ENCODE measurements at regions not wholly inside any gene's neighbourhood (a gene's known extent, or its start where the extent isn't known, plus 50 kb on each side); places are given as distances from the start of the nearest gene placed in this dataset.

DNA sequence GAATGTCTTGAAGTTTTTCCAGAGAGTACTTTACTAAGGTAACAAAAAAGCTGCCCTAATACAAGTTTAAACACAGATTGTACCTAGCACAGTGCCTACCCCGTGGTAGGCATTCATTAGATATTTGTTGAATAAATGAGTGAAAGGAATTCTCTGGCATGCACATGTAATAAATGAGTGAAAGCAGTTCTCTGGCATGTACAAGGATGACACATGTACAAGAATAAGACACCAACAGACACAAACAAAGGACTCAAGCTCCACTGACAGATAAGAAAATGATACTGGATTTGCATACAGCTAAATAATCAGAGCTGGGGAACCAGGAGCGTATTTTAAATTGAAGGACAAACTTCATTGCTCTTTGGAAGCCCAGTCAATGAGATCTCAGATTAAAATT is 535.8 kb downstream of the EFNA5 start:
- no peak for DNase-seq

DNA sequence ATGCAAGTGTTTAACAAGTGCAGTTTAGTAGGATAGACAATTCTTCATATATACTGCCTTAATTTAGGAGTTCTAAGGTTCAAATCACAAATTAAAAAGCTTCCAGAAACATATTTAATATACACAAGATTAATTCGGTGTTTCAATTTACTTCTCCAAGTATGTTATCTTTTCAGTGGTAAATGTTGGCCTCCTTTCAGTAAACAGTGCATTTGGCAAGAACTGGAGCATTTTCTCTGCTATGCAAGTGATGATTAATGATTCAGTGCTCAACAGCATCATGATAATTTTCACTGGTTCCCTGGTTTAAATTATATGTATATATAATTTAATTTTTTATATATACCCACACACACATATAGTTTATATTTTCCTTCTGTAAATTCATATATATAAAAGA is 541.7 kb downstream of the EFNA5 start:
- DNase-seq = no peak

DNA sequence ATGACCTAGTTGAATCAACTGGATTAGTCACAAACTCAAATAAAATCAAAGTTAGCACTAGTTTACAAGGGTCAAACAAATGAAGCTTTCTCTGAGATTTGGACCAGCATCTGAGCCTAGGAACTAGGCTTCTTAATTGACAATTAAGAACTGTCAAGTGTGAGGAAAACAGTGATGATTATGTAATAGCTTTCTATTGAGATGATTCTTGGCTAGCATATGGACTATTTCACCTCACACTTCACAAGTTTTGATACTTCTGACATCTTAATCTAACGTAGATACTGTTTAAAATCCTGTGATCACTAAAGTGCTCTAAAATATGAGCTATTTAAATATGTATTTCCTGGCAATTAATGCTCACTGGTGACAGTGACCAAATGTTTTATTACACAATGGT is 542.9 kb downstream of the EFNA5 start:
- DNase-seq = no peak

DNA sequence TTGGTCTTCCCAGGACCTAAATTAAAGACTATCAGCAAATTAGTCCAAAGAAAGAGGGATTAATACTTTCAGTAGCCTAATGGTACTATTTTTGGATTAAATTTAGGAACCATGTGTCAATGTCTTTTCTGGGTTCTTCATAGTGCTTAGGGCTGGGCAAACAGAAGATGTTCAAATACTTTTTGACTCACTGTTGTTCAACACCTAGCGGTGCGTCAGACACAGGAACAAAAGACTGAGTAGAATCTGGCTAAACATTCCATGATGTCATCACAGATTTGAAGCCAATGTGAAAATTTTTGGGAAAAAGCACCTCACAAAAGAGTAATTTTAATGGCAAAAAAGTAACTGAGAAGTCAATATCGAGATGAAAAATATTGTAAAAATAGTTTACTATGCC is 544.4 kb downstream of the EFNA5 start:
- DNase-seq = no peak

DNA sequence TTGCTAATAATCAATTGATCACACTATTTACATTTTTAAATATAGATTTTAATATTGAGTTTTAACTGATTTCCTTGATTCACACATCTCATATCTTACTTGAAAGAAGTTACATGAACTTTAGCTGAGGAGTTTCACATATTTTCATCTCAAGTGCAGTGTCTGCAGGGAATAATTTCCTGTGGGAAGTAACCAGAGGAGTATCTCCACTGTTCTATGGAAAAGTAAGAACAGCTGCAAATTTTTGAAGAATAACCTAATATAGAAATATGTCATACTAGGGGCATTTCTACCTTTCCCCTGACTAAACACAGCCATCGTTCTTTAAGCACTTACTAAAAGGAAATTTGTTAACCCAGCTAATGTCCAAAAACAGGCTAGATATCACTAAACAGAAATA is 546.4 kb downstream of the EFNA5 start:
- no peak for DNase-seq

DNA sequence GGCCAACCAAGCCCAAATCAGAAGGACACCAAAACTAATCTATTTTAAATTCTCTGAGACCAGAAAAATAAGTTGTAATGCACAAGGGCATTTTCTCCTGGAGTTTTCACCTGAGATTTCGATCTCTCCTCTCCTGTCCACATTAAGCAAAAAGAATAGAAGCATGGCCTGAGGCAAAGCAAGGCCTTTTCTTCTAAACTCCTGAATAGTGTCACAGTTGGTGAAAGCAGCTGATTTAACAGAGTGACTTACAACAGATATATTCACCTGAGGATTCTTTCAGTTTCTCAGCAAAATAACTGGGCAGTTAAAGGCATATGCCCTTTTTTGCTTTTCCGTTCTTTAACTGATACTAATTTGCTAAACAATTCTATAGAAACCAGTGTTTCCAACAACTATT is 547.7 kb downstream of the EFNA5 start:
- no peak for DNase-seq

DNA sequence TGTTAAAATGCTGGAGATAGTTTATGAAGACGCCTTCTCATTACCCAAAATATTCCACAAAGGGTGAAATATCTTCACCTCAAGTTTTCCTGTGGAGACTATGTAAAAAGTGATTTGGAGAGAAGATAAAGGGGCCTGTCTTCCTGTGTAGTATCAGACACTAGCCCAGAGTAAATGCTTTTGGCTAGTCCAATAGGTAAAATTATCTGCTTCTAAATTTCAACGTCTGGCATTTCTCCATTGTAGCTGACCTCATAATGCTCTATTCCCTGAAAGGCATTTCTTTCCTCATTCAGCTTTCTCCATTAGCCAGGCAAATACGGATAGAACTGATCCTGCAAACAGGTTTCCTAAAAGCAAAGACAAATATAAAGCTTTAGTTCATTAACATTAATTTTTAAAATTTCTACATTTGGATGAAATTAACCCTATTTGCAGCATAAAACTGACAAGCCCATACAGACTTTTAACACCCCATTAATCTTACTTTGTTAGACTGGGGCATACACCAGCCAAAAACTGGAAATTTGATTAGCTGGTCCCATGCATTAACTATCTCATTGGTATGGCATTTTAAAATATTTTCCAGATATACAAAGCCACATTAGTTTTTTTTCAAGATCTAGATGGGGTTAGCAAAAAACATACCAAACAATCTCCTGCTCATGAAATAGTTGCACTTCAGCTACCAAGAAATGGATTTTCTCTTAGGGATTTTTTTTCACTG is 548.8 kb downstream of the EFNA5 start:
- no peak for DNase-seq

DNA sequence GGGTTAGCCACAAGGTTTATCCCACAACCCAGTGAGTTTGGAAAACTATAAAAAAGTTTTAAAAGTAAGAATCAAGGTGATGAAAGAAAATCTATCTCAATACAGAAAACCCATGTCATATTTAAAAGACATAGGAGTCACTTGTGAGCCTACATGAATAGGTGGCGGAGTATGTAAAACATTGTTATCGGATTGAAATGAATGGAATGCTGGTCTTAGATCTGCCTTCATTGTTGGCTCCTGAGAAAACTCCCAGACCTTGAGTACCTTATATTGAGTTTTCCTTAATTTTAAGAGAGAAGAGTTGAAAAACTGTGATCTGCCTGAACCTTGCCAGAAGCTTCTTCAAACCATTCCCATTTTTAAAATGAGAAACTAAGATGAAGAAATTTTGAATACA is 551.1 kb downstream of the EFNA5 start:
- DNase-seq = no peak

DNA sequence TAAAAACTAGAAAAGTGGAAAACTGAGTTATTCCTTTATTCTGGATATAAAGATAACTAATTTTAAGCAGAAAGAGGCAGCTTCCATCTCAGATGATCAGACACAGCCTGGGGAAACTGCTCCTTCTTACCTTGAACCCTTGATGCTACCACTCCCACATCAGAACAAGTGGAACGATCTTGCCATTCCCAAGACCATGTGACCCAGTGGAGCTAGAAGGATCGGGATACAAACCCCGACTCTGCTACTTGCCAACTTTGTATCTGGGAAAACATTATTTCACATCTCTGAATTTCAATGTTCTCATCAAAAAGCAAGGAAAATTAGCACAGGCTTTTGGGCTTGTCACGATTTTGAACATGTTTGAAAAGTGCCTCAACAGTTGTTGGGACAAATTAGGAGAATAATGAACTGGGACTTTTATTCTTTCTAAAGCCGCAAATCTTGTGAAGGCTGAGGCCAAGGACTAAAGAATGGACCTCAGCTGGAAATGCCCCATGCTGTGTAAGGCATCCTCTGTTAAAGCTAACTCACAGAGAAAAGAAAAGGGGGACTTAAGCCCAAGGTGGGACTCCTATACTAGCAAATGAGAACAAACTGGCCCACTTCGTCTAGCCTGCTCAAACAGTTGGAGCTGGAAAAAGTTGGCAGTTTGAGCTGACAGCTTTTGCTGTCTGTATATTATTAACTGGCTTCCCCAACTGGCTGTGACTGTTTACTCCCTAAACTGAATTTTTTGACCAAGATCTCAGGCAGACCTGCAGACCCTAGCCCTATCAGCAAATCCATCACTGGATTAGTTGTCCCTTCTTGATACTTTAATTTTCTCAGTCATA is 552.3 kb downstream of the EFNA5 start:
- no peak for DNase-seq

DNA sequence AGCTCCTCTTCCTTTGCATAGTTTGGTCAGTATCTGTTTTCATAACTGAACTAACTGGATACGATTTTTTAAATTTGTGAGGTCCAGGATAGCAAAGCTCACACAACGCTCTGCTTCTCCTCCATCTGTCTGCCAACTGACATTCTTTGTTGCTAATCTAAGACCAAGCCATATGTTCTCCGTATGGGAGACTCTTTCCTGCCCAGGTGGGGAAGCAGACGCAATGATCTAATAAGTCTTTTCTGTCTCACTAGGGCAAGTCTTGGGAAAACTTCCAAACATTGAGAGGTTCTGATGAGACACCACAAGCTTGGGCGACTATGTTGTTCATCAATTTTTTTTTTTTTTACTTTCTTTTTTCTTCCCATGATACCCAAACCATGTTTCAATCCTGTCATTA is 558.5 kb downstream of the EFNA5 start:
- no peak for DNase-seq

DNA sequence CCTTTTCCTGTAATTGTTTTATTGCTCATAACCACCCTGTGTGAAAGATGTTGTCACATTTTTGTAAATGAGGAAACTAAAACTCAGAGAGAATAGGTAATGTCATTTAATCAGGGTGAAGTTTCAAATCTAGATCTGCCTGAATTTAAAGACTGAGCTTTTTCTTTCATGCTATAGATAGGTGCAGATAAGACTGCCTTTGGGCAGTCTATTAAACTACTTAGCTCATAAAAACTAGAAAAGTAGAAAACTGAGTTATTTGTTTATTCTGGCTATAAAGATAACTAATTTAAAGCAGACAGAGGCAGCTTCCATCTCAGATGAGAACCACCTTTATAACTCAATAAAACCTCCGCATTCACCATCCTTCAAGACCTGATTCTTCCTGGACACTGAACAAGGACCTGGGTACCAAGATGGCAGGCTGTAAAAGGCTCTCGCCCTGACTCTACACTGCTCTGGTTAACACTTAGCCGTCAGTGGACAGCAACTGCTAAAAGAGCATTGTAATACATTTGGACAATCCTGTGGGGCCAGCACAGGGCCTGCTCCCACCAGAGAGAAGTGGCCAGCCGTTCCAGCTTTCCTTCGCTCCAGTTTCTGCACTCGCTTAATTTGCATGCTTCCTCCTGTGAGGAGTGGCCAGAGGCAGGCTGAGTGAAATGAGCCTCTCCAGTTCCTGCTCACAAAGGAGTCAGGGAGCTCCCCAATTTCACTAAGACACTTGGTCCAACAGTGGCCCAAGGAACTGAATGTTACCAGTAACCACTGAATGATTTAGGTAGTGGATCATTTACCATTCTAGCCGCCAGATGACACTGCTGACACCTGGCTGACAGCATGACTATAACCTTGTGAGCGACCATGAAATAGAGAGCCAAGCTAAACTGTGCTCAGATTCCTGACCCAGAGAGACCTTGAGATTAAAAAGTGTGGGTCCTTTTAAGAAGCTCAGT is 566.4 kb downstream of the EFNA5 start:
- DNase-seq = no peak

DNA sequence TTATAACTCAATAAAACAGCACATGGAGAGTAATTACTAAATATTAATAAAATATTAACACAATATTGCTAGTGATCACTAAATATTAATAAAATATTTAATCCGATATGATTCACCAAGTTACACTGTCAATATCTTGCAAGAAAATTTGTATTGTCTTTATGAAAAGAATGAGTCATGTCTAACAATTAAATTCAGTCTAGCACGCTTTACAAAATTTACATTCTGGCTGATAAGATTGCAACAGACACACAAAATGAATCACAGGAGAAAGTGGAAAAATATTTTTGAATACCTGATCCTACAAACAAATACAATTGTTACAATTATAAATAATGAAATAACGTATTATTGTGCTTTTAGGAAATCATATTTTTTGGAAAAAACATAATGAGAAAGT is 567.2 kb downstream of the EFNA5 start:
- DNase-seq = no peak

DNA sequence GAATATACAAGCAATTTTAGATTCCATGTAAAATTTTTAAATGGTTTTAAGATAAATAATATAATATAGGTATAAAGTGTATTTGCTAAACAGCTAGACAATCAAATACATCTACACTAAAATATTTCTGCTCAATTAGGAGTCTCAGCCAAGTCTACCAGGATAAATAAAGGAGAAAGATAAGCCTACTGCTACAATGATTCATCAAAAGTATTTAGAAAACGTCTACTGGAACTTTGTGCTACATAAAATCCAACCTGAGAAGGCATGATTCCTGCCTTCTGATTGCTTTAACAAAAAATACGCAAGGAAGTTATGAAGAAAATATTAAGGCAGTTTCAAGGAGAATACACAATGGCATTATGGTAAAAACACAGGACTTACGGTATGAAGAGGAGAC is 570.6 kb downstream of the EFNA5 start:
- no peak for DNase-seq

DNA sequence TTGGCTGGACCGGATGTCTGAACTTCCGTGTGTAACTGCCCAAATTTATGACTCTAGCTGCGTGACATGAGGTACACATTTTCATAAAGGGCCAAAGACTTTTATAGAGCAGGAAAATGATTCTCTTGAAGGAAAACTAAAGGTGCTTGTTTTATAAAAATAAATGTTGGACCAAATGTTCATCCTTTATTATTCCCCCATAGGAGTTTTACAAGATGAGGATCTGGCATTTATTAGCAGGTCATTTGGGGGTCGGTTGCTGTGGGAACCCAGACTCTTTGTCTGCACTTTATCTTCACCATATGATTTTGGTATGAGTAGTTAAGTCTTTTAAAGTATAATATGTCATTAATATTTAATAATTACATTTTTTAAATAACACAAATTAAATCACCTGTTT is 571.2 kb downstream of the EFNA5 start:
- DNase-seq = no peak

DNA sequence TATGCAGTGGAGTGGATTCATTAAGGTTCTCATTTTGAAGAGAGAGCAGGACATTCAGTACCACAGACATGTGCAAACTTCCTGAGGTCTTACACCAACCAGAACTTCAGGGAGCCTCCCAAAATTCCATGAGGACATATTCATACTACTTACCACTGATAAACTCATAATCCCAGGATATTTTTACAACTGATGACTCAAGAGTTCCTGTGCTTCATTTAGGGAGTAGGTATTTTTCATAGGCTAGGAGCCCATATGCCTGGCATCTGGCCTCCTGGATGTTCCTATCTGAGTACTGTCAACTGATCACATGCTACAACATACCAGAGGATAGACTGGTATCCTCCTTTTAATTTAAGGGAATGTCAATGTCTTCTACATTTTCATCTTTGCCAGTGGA is 578.0 kb downstream of the EFNA5 start:
- DNase-seq = no peak

DNA sequence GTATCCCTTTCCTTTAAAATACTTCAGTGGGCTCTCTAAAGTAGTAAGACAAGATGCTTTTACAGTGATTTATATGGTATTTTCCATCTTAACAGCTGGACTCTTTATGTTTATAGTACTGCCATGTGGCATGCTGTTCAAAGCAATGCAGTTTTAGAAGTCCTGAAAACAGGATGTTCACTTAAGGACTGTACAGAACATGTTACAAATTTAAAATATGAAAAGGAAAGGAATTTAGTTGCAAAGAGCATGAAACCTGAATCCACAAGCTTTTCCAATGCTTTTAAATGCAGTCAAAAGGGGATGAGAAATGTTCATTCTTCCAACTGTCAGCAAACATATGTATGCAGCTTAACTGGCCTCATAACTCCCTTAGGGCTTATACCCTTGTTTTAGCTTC is 580.2 kb downstream of the EFNA5 start:
- no peak for DNase-seq

DNA sequence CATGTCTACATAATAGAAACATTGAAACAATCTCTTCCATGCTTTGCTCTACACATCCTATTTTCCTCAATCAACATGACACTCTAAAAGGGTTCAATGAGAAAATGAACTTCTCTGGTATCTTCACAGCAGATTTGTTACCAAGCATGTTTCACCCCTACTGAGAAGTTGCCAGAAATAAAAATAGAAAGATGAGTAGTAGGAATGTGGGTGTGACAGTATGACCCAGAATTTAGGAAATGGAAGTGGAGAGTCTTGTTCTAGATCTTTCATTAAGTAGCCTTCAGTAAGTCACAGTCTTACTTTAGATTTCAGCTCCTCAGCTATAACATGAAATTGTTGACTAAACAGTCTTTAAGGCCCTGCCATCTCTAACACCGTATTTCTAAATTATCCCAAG is 581.8 kb downstream of the EFNA5 start:
- no peak for DNase-seq

DNA sequence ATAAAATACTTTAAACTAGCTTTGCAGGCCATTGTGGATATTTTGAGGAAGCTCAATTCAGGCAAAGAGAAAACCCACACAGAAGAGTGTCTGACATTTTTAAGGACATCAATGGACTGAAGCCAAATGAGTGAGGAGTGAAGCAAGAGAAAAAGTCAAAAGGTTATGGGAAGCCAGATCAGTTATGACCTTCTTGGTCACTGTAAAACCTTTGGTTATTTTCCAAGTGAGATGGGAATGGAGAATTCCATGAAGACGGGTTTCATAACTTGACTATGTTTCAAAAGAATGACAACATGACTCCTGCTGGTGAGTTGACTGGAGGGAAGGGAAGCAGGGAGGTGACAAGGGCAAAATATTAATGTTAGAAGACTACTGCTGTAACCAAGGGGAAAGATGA is 585.2 kb downstream of the EFNA5 start:
- no peak for DNase-seq

DNA sequence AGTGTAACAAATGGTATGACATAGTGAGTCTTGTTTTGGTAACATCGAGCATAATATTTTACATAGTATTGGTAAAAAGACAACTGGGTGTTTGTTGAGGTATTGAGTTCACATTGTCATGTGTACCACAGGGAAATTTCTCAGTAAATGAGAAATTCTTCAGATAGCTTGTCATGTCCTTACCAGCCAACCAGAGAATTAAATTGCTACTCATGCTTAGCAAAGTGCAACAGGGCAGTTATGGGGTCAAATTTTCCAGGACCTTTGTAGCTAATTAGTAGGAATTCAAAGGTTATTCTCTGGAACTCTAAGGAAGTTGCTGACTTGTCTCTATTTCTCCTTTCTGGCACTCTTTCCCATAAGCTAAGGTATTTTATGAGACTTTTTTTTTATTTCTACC is 595.7 kb downstream of the EFNA5 start:
- DNase-seq = no peak

DNA sequence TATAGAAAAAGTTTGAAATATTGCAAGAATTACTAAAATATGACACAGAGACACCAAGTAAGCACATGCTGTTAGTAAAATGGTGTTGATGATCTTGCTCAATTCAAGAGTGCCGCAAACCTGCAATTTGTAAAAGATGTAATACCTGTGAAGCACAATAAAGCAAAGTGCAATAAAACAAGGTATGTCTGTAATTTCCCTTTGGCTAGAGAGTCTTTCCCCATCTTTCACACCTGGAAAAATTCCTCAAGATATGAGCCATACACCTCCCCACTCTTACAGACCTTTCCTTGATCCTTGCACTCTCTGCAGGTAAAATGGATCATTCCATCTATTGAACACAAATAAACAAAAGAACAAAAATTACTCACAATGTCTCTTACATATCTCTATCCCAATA is 597.8 kb downstream of the EFNA5 start:
- DNase-seq = no peak

DNA sequence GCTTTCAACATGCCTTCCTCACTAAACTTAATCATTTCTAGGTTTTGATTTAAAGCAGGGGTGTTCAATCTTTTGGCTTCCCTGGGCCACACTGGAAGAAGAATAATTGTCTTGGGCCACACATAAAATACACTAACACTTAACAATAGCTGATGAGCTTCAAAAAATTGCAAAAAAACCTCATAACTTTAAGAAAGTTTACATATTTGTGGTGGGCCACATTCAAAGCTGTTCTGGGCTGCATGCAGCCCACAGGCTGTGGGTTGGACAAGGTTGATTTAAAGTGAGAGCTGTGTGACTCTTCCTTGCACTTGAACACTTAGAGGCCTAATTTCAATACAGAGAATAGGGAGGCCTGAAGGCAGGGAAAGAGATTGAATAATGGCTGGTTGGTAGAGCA is 598.3 kb downstream of the EFNA5 start:
- DNase-seq = no peak

DNA sequence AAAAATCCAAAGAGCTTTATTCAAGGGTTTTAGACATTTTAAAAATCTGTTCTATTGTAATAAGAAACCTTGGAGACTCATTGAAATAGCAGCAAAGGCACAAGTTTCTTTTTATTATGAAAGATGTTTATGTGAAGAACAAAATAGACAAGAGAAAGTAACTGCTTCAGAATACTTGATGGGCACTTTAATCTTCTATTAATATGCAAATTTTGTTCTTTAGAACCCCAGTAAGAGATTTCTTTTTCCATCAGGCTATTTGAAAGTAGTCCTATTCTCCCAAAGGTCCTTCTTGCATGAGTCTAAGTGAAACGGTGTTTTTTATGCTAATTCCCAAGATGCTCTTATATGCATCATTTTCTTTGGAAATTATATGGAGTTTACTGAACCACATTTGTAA is 602.0 kb downstream of the EFNA5 start:
- DNase-seq = no peak

DNA sequence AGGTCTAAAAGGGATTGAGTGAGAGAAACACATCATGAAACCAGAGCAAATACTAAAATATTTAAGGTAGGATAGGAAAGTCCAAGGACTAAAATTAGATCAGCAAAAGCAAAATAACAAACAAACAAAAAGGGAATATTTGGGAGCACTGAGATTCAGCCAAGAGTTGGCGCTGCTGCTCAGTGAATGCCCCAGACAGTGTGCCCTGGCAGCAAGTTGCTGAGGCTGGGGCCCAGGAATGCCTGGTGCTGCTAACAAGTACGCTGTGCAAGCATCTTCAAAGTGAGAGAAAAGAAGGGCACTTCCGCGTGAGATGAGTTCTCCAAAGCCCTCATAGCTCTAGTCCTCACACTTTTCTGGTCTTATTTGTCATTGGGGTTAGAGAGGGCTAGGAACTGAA is 603.3 kb downstream of the EFNA5 start:
- no peak for DNase-seq
